HepG2 (cell line): ENCODE measurements at regions not wholly inside any gene's neighbourhood (a gene's known extent, or its start where the extent isn't known, plus 50 kb on each side); places are given as distances from the start of the nearest gene placed in this dataset.

Experiments used
- ATAC-seq: fragments of 200-7000 bp; cut with Tn5 transposase; 3 replicates; pipeline ENCODE4 v1.9.1; 2020; ENCODE audit warnings: mild to moderate bottlenecking, moderate library complexity
- BruUV-seq: library from RNA; stranded (reverse); fragments of 400-500 nt; replicated peaks from 2 replicates; lab custom pipeline; 2021; lab: Mats Ljungman, UMichigan
- CTCF ChIA-PET: fragments of 300-600 bp; formaldehyde crosslinking; extraction: SDS; loops from one replicate; lab custom pipeline; 2021; ENCODE audit warnings: low total read pairs, inconsistent platforms, low intra/inter-chr PET ratio; lab: Yijun Ruan, JAX
- POLR2A ChIA-PET: fragments of 350-600 bp; sonication (Branson Sonifier 250); formaldehyde crosslinking; loops from one replicate; lab custom pipeline; 2020; ENCODE audit warnings: antibody characterized with exemption, inconsistent platforms; lab: Yijun Ruan, JAX
- DNase-seq: peaks from one replicate; pipeline ENCODE4 v3.0.0-alpha.2; 2015; ENCODE audit warnings: low spot score
- FAIRE-seq: peaks from 3 replicates; lab custom pipeline; 2011; peaks lifted over from hg19 to GRCh38; lab: Jason Lieb, UNC
- H2AFZ ChIP-seq: one replicate; pipeline ENCODE4 v1.6.1; 2011; ENCODE audit warnings: low read length, inconsistent platforms
- H3K27ac ChIP-seq: fragments of 300-600 bp; 3 replicates; pipeline ENCODE4 v1.8.0; 2011; ENCODE audit warnings: mixed run types, mild to moderate bottlenecking, mixed read lengths, low read length, inconsistent platforms; ENCODE audit not compliant: insufficient read depth; ENCODE audit errors: extremely low read length
- H3K27me3 ChIP-seq, 2 experiments: fragments of 200-600 bp in 1 of 2; 2 replicates in 1 of 2; 3 replicates in 1 of 2; pipeline versions ENCODE4 v1.6.0 to v1.8.0; 2011; ENCODE audit warnings: low read length in 2 of 2, mild to moderate bottlenecking in 2 of 2, moderate library complexity in 2 of 2, inconsistent platforms in 1 of 2; ENCODE audit not compliant: insufficient read depth in 2 of 2, control insufficient read depth in 1 of 2
- H3K36me3 ChIP-seq, 2 experiments: fragments of 200-600 bp in 1 of 2; replicated peaks in 1 of 2; 2 replicates in 1 of 2; 3 replicates in 1 of 2; pipeline versions ENCODE4 v1.5.1 to v1.8.0; 2011; ENCODE audit warnings: low read length in 2 of 2, inconsistent platforms in 1 of 2; ENCODE audit not compliant: insufficient read depth in 2 of 2, control insufficient read depth in 1 of 2
- H3K4me1 ChIP-seq: 2 replicates; pipeline ENCODE4 v1.5.1; 2012; ENCODE audit warnings: low read length, inconsistent platforms; ENCODE audit not compliant: insufficient read depth
- H3K4me2 ChIP-seq: 2 replicates; pipeline ENCODE4 v1.6.0; 2011; ENCODE audit warnings: low read depth, low read length, inconsistent platforms
- H3K4me3 ChIP-seq, 3 experiments: fragments of 200-600 bp in 1 of 3; sonication (generic), shearing (Covaris generic) in 1 of 3; replicated peaks in 1 of 3; 2 replicates each; pipeline ENCODE4 v1.5.1; 2011 to 2016; ENCODE audit warnings: low read length in 3 of 3, inconsistent platforms in 2 of 3, low read depth in 2 of 3, mild to moderate bottlenecking in 2 of 3, control low read depth in 1 of 3, mixed read lengths in 1 of 3; ENCODE audit not compliant: insufficient read depth in 1 of 3
- H3K79me2 ChIP-seq: one replicate; pipeline ENCODE4 v1.6.1; 2011; ENCODE audit warnings: low read length, inconsistent platforms; ENCODE audit not compliant: insufficient read depth
- H3K9ac ChIP-seq: 2 replicates; pipeline ENCODE4 v1.6.0; 2011; ENCODE audit warnings: mild to moderate bottlenecking, low read depth, low read length, inconsistent platforms; ENCODE audit not compliant: insufficient read depth
- H3K9me3 ChIP-seq: 2 replicates; pipeline ENCODE4 v1.5.1; 2012; ENCODE audit warnings: mild to moderate bottlenecking, low read length
- H4K20me1 ChIP-seq: 2 replicates; pipeline ENCODE4 v1.6.0; 2011; ENCODE audit warnings: inconsistent platforms, mild to moderate bottlenecking, low read length, moderate library complexity; ENCODE audit not compliant: insufficient read depth
- EED ChIP-seq: sonication (generic); formaldehyde crosslinking; IDR thresholded peaks from 2 replicates; pipeline ENCODE4 v1.5.0; 2020; ENCODE audit warnings: mild to moderate bottlenecking, missing genetic modification reagents
- GPN1 ChIP-seq: sonication (generic); formaldehyde crosslinking; IDR thresholded peaks from 2 replicates; pipeline ENCODE4 v1.5.1; 2020; ENCODE audit warnings: missing genetic modification reagents, borderline replicate concordance
- MTA1 ChIP-seq: sonication (generic); formaldehyde crosslinking; IDR thresholded peaks from 2 replicates; pipeline ENCODE4 v1.4.0; 2020; ENCODE audit warnings: missing genetic modification reagents, mild to moderate bottlenecking, borderline replicate concordance
- PHF8 ChIP-seq: sonication (generic); formaldehyde crosslinking; IDR thresholded peaks from 2 replicates; pipeline ENCODE4 v1.5.0; 2020; ENCODE audit warnings: missing genetic modification reagents
- PLSCR1 ChIP-seq: sonication (generic); formaldehyde crosslinking; IDR thresholded peaks from 2 replicates; pipeline ENCODE4 v1.5.0; 2020; ENCODE audit warnings: missing genetic modification reagents, mild to moderate bottlenecking, borderline replicate concordance
- POGK ChIP-seq: sonication (generic); formaldehyde crosslinking; conservative IDR thresholded peaks from 2 replicates; pipeline ENCODE4 v1.8.0; 2022; ENCODE audit warnings: mild to moderate bottlenecking, moderate library complexity, missing genetic modification reagents
- REST ChIP-seq, 2 experiments: IDR thresholded peaks; 2 replicates each; pipeline ENCODE4 v1.6.1; 2011 to 2012; ENCODE audit warnings: low read length in 2 of 2, borderline replicate concordance in 1 of 2, low read depth in 1 of 2, mild to moderate bottlenecking in 1 of 2, moderate library complexity in 1 of 2
- SKI ChIP-seq: fragments of 450-650 bp; IDR thresholded peaks from one replicate; pipeline ENCODE4 v1.6.1; 2018; ENCODE audit warnings: mild to moderate bottlenecking; ENCODE audit not compliant: partially characterized antibody
- SNAPC5 ChIP-seq: sonication (generic); formaldehyde crosslinking; IDR thresholded peaks from 2 replicates; pipeline ENCODE4 v1.8.1; 2023; ENCODE audit warnings: mild to moderate bottlenecking, missing genetic modification reagents, borderline replicate concordance
- TFDP1 ChIP-seq: IDR thresholded peaks from 2 replicates; pipeline ENCODE4 v1.6.1; 2016; ENCODE audit warnings: missing compliant biosample characterization, missing genetic modification reagents, borderline replicate concordance
- ZBTB21 ChIP-seq: sonication (generic); formaldehyde crosslinking; IDR thresholded peaks from 2 replicates; pipeline ENCODE4 v1.4.0; 2020; ENCODE audit warnings: missing genetic modification reagents
- ZNF101 ChIP-seq: sonication (generic); formaldehyde crosslinking; IDR thresholded peaks from 2 replicates; pipeline ENCODE4 v1.4.0; 2020; ENCODE audit warnings: mild to moderate bottlenecking, low read depth, missing genetic modification reagents, borderline replicate concordance
- ZNF136 ChIP-seq: sonication (generic); formaldehyde crosslinking; IDR thresholded peaks from 2 replicates; pipeline ENCODE4 v1.8.1; 2022; ENCODE audit warnings: low read depth, mild to moderate bottlenecking, moderate library complexity, missing genetic modification reagents
- ZNF333 ChIP-seq: sonication (generic); formaldehyde crosslinking; IDR thresholded peaks from 2 replicates; pipeline ENCODE4 v1.4.0; 2020; ENCODE audit warnings: mild to moderate bottlenecking, missing genetic modification reagents, borderline replicate concordance
- ZNF615 ChIP-seq: sonication (generic); formaldehyde crosslinking; IDR thresholded peaks from 2 replicates; pipeline ENCODE4 v1.5.0; 2020; ENCODE audit warnings: mild to moderate bottlenecking, missing genetic modification reagents, borderline replicate concordance
- WGBS: methylation state at CpG from one replicate; pipeline ENCODE4 v1.1.6; 2017; ENCODE audit warnings: low lambda C conversion rate; 5-methylcytosine and 5-hydroxymethylcytosine counted together
- in situ Hi-C: cut with HindIII; loops from 2 replicates; pipeline ENCODE4 v1.10.0; 2017; ENCODE audit warnings: low pct_unique_long_range_greater_than_20kb; ENCODE audit not compliant: extremely low pct_ligation_motif_present
- intact Hi-C: fragments of 100-400 bp; cut with micrococcal nuclease; formaldehyde crosslinking; loops from one replicate; pipeline ENCODE4 v1.10.0; 2022; ENCODE audit not compliant: unreplicated experiment

- no peak overlapping the region for H3K9ac ChIP-seq
- no peaks in the 10 kb centered on the region for H4K20me1 ChIP-seq
- in situ Hi-C loops (no loop called here), intact Hi-C loops (no loop called here)
- 0% methylated on average over 3 of the region's 3 CpGs for WGBS
- H3K36me3 ChIP-seq = no peaks in the 10 kb centered on the region
- no peaks in the 10 kb centered on the region for H3K4me1 ChIP-seq
- TF ChIP-seq PHF8 (no peak), ZNF615 (no peak), SNAPC5 (CRISPR knock-in tag) (no peak), TFDP1 (CRISPR knock-in tag) (no peak), ZNF333 (no peak), MTA1 (CRISPR knock-in tag) (no peak), PLSCR1 (no peak), ZNF136 (CRISPR knock-in tag) (no peak), SKI (no peak), GPN1 (CRISPR knock-in tag) (no peak), REST (IDR thresholded peaks at IDR 0.05; ENCODE audit: borderline replicate concordance in 1 of 2, low read depth in 1 of 2, low read length in 2 of 2) (no peak), POGK (CRISPR knock-in tag) (no peak), ZNF101 (CRISPR knock-in tag) (no peak), ZBTB21 (CRISPR knock-in tag) (no peak), EED (CRISPR knock-in tag) (no peak)
- no peaks in the 10 kb centered on the region; a peak in 1 of 5 replicates for H3K27me3 ChIP-seq
- DNase-seq = no peak
- H3K4me3 ChIP-seq = no peak overlapping the region
- ChIA-PET POLR2A (no interaction called here), CTCF (no interaction called here)
- no peaks in the 10 kb centered on the region for H3K79me2 ChIP-seq
- no peak overlapping the region for H2AFZ ChIP-seq
- peaks cover 4% of the 10 kb centered on the region for H3K9me3 ChIP-seq
- H3K27ac ChIP-seq = no peak overlapping the region
- H3K4me2 ChIP-seq = no peak overlapping the region
- FAIRE-seq = no peak
- ATAC-seq = no peak
- BruUV-seq = no TSS peak
Measured at GRCh38 chr21:26238646-26239045, 68.1 kb upstream of the APP start.
